ENCODE measurements at regions not wholly inside any gene's neighbourhood (a gene's known extent, or its start where the extent isn't known, plus 50 kb on each side); places are given as distances from the start of the nearest gene placed in this dataset.
"Not testable (repeated sequence)": the region's sequence is repeated elsewhere in the genome, so short reads cannot be mapped to it uniquely, and the experiment has no call there.

- no peak for DNase-seq
Measured at GRCh38 chr7:93048136-93048930, 69.4 kb downstream of the SAMD9 start.

- no peak for DNase-seq
Measured at GRCh38 chr7:93047514-93048099, 70.2 kb downstream of the SAMD9 start.

GRCh38 chr7:93046641-93047040 lies 71.1 kb downstream of the SAMD9 start:
- no peak for DNase-seq

GRCh38 chr7:93044147-93044810 lies 73.5 kb downstream of the SAMD9 start:
- DNase-seq, result no peak

- DNase-seq, result no peak
Measured at GRCh38 chr7:93043385-93043985, 74.3 kb downstream of the SAMD9 start.

GRCh38 chr7:93040355-93040754 lies 77.4 kb downstream of the SAMD9 start:
- no peak for DNase-seq

GRCh38 chr7:93039786-93040185 lies 78.0 kb downstream of the SAMD9 start:
- no peak for DNase-seq

GRCh38 chr7:93039282-93039681 lies 78.5 kb downstream of the SAMD9 start:
- DNase-seq, result no peak

- DNase-seq, result peak; percentile 2
Measured at GRCh38 chr7:93036807-93037206, 81.0 kb downstream of the SAMD9 start.

- DNase-seq, result no peak
Measured at GRCh38 chr7:93036149-93036640, 81.6 kb downstream of the SAMD9 start.

- no peak for DNase-seq
Measured at GRCh38 chr7:93031795-93032194, 86.0 kb downstream of the SAMD9 start.

GRCh38 chr7:93030605-93031225 lies 87.1 kb downstream of the SAMD9 start:
- DNase-seq, result no peak

- no peak for DNase-seq
Measured at GRCh38 chr7:93029056-93029455, 88.7 kb downstream of the SAMD9 start.

- no peak for DNase-seq
Measured at GRCh38 chr7:93028610-93029009, 89.2 kb downstream of the SAMD9 start.

GRCh38 chr7:93027044-93027443 lies 90.7 kb downstream of the SAMD9 start:
- no peak for DNase-seq

GRCh38 chr7:93026425-93026824 lies 91.4 kb downstream of the SAMD9 start:
- DNase-seq, result no peak

- no peak for DNase-seq
Measured at GRCh38 chr7:93025389-93025788, 92.4 kb downstream of the SAMD9 start.

GRCh38 chr7:93022931-93023478 lies 94.8 kb downstream of the SAMD9 start:
- not testable (repeated sequence) for DNase-seq

- no peak for DNase-seq
Measured at GRCh38 chr7:93021748-93022147, 96.0 kb downstream of the SAMD9 start.

GRCh38 chr7:93018716-93019115 lies 99.1 kb downstream of the SAMD9 start:
- DNase-seq, result no peak

GRCh38 chr7:93016681-93017381 lies 100.9 kb downstream of the SAMD9 start:
- DNase-seq, result no peak
